ENCODE measurements at regions not wholly inside any gene's neighbourhood (a gene's known extent, or its start where the extent isn't known, plus 50 kb on each side); places are given as distances from the start of the nearest gene placed in this dataset.

- no peak for DNase-seq
Observed at GRCh38 chr6:17047889-17048288, 54.0 kb upstream of the STMND1 start.

- DNase-seq = peak; percentile 95
Observed at GRCh38 chr6:17045581-17046322, 56.1 kb upstream of the STMND1 start.

GRCh38 chr6:17043148-17043522 is 58.7 kb upstream of the STMND1 start:
- DNase-seq = no peak

GRCh38 chr6:17042422-17043147 is 59.3 kb upstream of the STMND1 start:
- DNase-seq = peak; percentile 26

- peak; percentile 13 for DNase-seq
Observed at GRCh38 chr6:17039266-17039665, 62.6 kb upstream of the STMND1 start.

- DNase-seq = peak; percentile 74
Observed at GRCh38 chr6:17038316-17038715, 63.5 kb upstream of the STMND1 start.

- no peak for DNase-seq
Observed at GRCh38 chr6:17036065-17036393, 65.8 kb upstream of the STMND1 start.

GRCh38 chr6:17035257-17036064 is 66.4 kb upstream of the STMND1 start:
- DNase-seq = peak; percentile 10

GRCh38 chr6:17033746-17034145 is 68.1 kb upstream of the STMND1 start:
- DNase-seq = no peak

GRCh38 chr6:17032988-17033634 is 68.7 kb upstream of the STMND1 start:
- DNase-seq = peak; percentile 95

- DNase-seq = peak; percentile 80
Observed at GRCh38 chr6:17032590-17032987, 69.3 kb upstream of the STMND1 start.

- no peak for DNase-seq
Observed at GRCh38 chr6:17031961-17032360, 69.9 kb upstream of the STMND1 start.

- no peak for DNase-seq
Observed at GRCh38 chr6:17027441-17027840, 74.4 kb upstream of the STMND1 start.

GRCh38 chr6:17022604-17023003 is 79.2 kb upstream of the STMND1 start:
- no peak for DNase-seq

- peak; percentile 81 for DNase-seq
Observed at GRCh38 chr6:17021539-17021889, 80.3 kb upstream of the STMND1 start.

- no peak for DNase-seq
Observed at GRCh38 chr6:17020889-17021538, 80.8 kb upstream of the STMND1 start.

- no peak for DNase-seq
Observed at GRCh38 chr6:17018425-17018824, 83.4 kb upstream of the STMND1 start.

GRCh38 chr6:17017416-17017815 is 84.4 kb upstream of the STMND1 start:
- DNase-seq = no peak

GRCh38 chr6:17015551-17016381 is 86.1 kb upstream of the STMND1 start:
- DNase-seq = no peak

- peak; percentile 90 for DNase-seq
Observed at GRCh38 chr6:17015144-17015543, 86.7 kb upstream of the STMND1 start.

GRCh38 chr6:17013701-17014100 is 88.1 kb upstream of the STMND1 start:
- DNase-seq = peak; percentile 93
